ENCODE measurements at regions not wholly inside any gene's neighbourhood (a gene's known extent, or its start where the extent isn't known, plus 50 kb on each side); places are given as distances from the start of the nearest gene placed in this dataset.
"Not testable (repeated sequence)": the region's sequence is repeated elsewhere in the genome, so short reads cannot be mapped to it uniquely, and the experiment has no call there.

DNA sequence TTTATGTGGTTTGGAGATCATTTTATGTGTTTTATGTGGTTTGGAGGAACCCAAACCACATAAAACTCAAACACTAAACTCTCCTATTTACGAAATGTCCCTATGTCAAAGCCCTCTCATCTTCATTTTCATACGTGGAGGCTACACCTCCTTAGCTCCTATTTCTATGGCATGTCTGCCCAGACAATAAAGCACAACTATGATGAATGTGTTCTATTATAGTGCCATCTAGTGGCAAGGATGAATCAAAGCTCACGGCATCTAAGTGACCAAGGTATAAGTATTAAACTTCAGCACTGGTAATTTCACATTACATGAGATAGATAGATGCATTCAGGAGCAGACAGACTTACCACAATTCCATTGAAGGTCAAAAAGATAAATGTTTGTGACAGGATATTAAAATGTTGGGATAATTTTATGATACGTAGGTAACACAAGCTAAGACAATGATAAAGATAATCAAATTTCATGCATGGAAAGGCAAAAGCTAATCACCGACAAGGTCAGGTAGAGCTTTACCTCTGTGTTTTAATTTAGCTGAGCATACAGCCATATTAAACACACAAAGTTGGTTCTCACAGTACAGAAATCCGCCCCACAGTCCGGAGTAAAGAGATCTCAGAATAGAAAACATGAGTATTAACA is 130.6 kb upstream of the FHIT start:
- DNase-seq = peak; percentile 77

DNA sequence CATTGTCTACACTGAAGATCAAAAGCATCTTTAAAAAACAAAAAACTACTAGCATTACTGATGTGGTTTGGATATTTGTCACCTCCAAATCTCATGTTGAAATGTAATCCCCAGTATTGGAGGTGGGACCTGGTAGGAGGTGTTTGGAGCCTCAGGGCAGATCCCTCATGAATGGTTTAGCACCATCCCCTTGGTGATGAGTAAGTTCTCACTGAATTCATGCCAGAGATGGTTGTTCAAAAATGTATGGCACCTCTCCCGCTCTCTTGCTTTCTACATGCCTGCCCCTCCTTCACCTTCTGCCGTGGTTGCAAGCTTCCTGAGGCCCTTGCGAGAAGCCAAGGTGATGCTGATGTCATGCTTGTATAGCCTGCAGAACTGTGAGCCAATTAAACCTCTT is 136.6 kb upstream of the FHIT start:
- no peak for DNase-seq

DNA sequence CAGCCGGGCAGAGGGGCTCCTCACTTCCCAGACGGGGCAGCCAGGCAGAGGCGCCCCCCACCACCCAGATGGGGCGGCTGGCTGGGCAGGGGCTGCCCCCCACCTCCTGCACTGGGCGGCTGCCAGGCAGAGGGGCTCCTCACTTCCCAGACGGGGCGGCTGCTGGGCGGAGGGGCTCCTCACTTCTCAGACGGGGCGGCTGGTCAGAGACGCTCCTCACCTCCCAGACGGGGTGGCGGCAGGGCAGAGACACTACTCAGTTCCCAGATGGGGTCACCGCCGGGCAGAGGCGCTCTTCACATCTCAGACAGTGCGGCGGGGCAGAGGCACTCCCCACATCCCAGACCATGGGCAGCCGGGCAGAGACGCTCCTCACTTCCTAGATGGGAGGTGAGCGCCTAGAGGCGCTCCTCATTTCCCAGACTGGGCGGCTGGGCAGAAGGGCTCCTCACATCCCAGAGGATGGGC is 142.3 kb upstream of the FHIT start:
- DNase-seq = not testable (repeated sequence)

DNA sequence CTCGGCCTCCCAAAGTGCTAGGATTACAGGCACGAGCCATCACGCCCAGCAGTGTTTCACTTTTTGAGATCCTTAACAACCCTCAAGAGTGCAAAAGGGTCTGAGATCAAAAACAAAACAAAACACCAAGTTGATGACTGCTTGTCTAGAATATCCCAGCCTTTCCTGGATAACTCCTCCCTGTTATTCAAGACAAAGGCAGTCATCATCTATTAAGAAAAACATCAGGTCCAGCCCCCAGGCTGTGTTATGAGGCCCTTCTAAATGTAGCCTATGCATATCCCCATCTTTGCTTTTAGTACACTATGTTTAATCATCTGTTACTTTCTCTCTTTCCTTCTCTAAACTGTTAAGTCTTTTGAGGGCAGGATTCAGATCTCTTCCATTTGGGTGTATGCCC is 150.1 kb upstream of the FHIT start:
- DNase-seq = no peak

DNA sequence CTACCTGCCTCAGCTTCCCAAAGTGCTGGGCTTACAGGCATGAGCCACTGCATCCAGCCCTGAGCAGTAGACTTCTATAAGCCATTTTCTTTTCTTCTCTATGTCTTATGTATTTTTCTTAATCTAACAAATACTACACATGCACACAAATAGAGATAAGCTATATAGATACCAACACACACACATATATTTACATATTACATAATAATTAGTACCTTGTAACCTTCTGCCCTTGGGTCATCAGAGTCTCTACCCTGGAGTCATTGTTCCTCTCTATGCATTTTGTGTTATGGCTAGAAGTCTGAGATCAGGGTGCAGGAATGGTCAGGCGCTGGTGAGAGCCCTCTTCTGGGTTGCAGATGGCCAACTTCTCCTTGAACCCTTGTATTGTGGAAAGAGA is 154.0 kb upstream of the PTPRG start:
- DNase-seq = no peak

- no peak for DNase-seq
These were observed 151.7 kb upstream of the PTPRG start for GRCh38 chr3:61409638-61410037.

- not testable (repeated sequence) for DNase-seq
These were observed 151.0 kb upstream of the PTPRG start for GRCh38 chr3:61410358-61410757.

DNA sequence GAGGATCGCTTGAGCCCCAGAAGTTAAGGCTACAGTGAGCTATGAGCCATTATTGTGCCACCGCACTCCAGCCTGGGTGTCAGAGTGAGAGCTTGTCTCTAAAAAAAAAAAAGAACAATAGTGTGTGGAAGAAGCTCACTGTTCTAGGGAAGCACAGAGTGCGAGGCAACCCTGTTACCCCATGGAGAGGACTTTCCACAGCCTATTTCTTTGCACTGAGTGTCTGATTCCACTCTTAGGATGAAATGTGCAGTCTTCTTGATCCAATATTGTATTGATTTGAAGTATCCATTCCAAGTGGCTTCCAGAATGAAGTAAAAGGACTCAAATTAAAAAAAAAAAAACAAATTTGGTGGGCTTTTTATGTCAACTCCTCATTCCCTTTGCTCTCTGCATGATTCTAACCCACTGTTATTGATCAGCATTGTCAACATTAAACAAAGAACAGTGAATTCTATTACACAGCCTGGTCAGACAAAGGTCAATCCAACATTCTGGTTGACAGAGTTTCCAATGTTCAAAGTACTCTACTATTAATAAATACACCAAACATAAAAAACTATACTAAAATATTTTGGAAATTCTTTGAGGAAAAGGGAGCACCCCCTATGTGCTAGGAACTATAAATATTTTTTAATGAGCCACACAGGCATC is 150.2 kb upstream of the PTPRG start:
- no peak for DNase-seq

GRCh38 chr3:61414456-61414855 is 146.9 kb upstream of the PTPRG start:
- no peak for DNase-seq

DNA sequence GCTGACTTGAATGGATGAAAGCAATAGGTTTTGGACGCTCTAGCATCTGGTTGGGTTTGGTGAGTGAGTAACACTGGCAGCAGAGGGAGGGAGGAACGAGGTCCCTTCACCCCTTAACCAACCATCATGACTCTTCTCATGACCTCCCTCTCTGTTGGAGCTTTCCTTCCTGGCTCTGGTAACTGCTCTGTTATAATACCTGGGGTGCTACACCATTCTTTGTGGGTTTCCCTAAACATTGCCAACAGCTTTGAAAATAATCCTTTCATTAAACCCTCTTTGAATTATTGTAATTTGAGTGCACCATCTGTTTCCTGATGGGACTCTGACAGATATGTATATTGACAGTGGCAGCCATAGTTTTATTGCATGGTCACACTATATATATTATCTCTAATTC is 146.2 kb upstream of the PTPRG start:
- DNase-seq = peak; percentile 4

- no peak for DNase-seq
These were observed 144.8 kb upstream of the PTPRG start for GRCh38 chr3:61416618-61417017.

- no peak for DNase-seq
These were observed 144.0 kb upstream of the PTPRG start for GRCh38 chr3:61417352-61417751.

DNA sequence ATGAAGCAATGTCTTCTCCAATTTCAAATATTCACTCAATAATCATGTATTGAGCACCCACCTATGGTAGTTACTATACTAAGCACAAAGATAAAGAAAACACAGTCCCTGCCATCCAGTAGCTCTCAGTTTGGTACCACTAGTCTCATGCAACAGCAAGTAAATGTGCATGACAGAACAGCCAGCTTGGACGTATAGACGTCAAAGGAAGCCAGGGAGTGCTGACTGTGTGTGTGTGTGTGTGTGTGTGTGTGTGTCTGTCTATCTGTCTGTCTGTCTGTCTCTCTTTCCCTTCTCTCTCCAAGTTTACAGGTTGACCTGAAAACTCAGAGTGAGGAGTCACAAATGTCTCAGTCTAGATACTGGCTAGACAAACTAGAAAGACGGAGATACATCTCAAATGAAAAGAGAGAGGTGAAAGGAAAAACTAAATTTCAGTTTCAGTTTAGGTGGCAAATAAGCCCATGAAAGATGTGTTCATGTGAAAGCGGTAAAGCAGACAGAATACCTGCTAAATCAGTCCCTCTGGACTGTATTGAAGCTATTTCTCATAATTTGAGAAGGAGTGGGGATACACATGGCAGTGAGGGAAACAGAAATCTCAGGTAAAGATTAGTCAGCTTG is 141.1 kb upstream of the PTPRG start:
- DNase-seq = no peak

DNA sequence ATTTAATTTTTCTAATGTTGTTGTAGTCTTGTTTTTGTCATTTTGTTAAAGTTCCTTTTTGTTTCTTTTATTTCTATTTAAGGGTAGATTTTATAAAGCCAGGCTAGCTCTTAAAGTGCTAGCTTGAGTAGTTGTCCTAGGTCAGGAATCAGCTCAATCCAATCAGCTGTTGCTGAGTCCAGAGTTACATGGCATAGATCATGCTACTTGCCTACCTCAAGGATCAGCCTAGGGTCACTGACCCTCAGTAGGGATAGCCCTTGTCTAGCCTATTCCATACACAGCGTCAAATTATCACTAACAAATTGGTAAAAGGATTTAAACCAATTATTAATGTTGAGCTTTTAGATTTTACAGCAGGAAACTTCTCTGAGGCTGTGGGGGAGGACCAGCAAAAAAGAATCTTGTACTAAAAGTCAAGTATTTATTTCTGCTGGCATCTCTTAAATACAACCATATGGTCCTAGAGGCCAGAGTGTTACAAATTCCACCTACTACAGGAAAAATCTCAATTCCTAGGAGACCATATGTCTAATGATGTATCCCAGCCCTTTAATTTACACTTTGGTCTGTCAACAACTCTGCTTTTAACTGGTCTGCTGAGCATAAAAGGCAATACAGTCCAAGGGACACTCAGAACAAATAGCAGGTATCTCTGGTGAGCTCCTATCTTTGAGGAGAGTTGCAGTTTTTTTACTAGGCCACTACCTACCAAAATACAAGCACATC is 138.3 kb upstream of the PTPRG start:
- no peak for DNase-seq

- no peak for DNase-seq
These were observed 136.0 kb upstream of the PTPRG start for GRCh38 chr3:61425356-61425755.

DNA sequence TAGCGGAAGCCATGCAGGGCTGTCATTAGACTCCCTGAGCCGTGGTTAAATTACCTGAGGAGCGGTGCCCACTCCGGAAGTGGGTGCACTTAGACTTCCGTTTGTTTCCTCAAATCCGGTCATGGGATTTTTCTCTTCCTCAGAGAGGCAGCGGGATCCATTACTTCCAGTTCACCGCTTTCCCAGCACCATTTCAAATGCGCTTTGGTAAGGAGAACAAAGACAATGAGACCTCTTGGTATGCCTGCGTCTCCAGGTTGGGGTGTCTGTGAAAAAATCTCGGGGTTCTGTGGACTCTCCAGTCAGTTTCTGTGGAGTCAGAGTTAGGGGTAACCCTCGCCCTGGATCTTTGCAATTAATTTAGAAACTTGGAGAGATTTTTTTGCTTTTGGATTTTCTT is 132.3 kb upstream of the PTPRG start:
- no peak for DNase-seq

DNA sequence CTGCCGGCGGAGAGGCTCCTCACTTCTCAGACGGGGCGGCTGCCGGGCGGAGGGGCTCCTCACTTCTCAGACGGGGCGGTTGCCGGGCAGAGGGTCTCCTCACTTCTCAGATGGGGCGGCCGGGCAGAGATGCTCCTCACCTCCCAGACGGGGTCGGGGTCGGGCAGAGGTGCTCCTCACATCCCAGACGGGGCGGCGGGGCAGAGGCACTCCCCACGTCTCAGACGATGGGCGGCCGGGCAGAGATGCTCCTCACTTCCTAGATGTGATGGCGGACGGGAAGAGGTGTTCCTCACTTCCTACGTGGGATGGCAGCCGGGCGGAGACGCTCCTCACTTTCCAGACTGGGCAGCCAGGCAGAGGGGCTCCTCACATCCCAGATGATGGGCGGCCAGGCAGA is 126.5 kb upstream of the PTPRG start:
- not testable (repeated sequence) for DNase-seq

- DNase-seq = not testable (repeated sequence)
These were observed 126.0 kb upstream of the PTPRG start for GRCh38 chr3:61435361-61435760.

DNA sequence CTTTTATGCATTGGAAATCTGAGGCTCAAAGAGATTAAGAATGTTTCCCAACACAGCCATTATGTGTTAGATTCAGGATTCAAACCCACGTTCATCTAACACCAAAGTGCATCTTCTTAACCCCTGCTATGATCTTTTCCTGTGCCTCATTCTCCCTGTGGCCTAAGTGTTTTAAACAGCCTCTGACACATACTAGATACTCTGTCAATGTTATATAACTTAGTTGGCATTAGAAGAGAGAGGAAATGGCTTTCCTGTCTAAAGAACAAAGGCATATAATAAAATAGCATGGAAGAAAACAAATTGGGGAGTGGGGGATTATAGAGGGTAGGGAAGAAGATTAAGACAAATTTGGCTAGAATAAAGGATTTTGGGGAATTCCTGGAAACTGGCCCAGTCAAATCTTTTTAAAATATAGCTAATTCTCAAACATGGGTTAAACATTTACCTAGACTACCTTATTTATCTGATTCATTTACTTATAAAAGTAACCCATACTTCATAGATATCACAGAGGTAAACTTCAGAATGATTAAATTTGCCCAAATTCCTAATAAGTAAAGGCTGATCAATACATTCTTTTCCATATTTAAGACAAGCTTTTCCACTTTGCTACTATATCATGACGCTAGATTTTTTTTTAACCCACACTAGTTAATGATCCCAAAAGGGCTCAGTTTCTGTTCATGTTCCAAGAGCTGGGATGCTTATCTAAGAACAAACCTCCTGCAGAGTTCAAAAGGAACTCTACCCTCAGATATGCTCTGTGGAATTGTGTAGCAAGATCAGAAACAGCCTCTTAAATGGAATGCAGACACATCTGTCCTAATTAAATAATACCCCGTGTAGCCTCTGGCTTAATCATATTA is 122.9 kb upstream of the PTPRG start:
- DNase-seq = no peak

- no peak for DNase-seq
These were observed 122.3 kb upstream of the PTPRG start for GRCh38 chr3:61439122-61439458.

DNA sequence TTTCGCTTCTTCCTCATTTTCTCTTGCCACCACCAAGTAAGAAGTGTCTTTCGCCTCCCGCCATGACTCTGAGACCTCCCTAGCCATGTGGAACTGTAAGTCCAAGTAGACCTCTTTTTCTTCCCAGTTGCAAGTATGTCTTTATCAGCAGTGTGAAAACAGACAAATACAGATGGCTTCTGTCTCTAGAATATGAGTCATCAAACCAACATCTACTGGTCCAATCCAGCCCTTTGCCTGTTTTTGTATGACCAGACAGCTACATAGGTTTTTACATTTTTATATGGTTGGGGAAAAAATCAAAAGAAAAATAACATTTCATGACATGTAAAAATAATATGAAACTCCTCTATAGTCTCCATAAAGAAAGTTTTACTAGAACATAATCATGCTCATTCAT is 118.7 kb upstream of the PTPRG start:
- DNase-seq = no peak

DNA sequence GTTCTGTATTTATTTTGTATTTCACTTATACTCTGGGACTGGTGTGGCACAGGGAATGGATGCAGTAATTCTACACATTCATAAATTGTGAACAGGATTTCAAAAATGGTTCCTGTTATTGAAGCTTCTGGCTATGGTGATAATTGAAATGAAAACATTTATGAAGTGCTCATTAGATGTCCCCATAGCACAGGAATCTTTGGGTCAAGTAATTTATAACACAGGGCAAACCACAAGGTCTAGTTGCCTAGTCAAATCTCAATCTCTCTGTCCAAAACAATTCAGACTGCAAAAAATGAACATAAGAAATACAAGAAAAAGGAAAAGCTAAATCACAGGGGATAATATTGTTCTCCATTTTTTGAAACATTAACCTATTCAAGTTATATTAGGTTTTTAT is 117.5 kb upstream of the PTPRG start:
- no peak for DNase-seq

- DNase-seq = no peak
These were observed 116.6 kb upstream of the PTPRG start for GRCh38 chr3:61444782-61445181.
